SW480 (cell line): ENCODE measurements at regions not wholly inside any gene's neighbourhood (a gene's known extent, or its start where the extent isn't known, plus 50 kb on each side); places are given as distances from the start of the nearest gene placed in this dataset.
"Not testable (repeated sequence)": the region's sequence is repeated elsewhere in the genome, so short reads cannot be mapped to it uniquely, and the experiment has no call there.

ENCODE experiments used
- DNase-seq: peaks from one replicate; pipeline ENCODE4 v3.0.0-alpha.2; 2016; ENCODE audit warnings: low spot score

- no peak for DNase-seq
Observed at GRCh38 chr7:12827920-12828319, 140.5 kb downstream of the ARL4A start.

- no peak for DNase-seq
Observed at GRCh38 chr7:12831024-12831423, 143.6 kb downstream of the ARL4A start.

GRCh38 chr7:12833829-12834228, 146.4 kb downstream of the ARL4A start:
- DNase-seq: no peak

GRCh38 chr7:12834782-12835181, 147.3 kb downstream of the ARL4A start:
- no peak for DNase-seq

GRCh38 chr7:12839508-12840153, 152.2 kb downstream of the ARL4A start:
- DNase-seq: no peak

- DNase-seq: not testable (repeated sequence)
Observed at GRCh38 chr7:12844732-12845131, 157.3 kb downstream of the ARL4A start.

- DNase-seq: no peak
Observed at GRCh38 chr7:12847001-12847400, 159.6 kb downstream of the ARL4A start.

- DNase-seq: no peak
Observed at GRCh38 chr7:12851142-12851541, 163.7 kb downstream of the ARL4A start.

GRCh38 chr7:12851841-12852240, 164.4 kb downstream of the ARL4A start:
- DNase-seq: no peak

GRCh38 chr7:12855036-12855435, 167.6 kb downstream of the ARL4A start:
- no peak for DNase-seq

- DNase-seq: no peak
Observed at GRCh38 chr7:12859761-12860160, 172.3 kb downstream of the ARL4A start.

- DNase-seq: no peak
Observed at GRCh38 chr7:12861070-12861469, 173.6 kb downstream of the ARL4A start.

- no peak for DNase-seq
Observed at GRCh38 chr7:12862146-12862545, 174.7 kb downstream of the ARL4A start.

GRCh38 chr7:12864470-12865046, 177.1 kb downstream of the ARL4A start:
- DNase-seq: no peak

- no peak for DNase-seq
Observed at GRCh38 chr7:12865593-12865992, 178.2 kb downstream of the ARL4A start.

GRCh38 chr7:12866207-12866606, 178.8 kb downstream of the ARL4A start:
- DNase-seq: no peak

GRCh38 chr7:12868027-12868426, 180.6 kb downstream of the ARL4A start:
- DNase-seq: no peak

GRCh38 chr7:12870219-12870618, 182.8 kb downstream of the ARL4A start:
- no peak for DNase-seq

GRCh38 chr7:12872487-12872886, 185.1 kb downstream of the ARL4A start:
- DNase-seq: no peak

GRCh38 chr7:12873571-12873970, 186.1 kb downstream of the ARL4A start:
- DNase-seq: no peak

GRCh38 chr7:12879139-12879538, 191.7 kb downstream of the ARL4A start:
- no peak for DNase-seq

GRCh38 chr7:12881712-12882111, 194.3 kb downstream of the ARL4A start:
- no peak for DNase-seq

GRCh38 chr7:12882710-12883109, 195.3 kb downstream of the ARL4A start:
- no peak for DNase-seq

- DNase-seq: no peak
Observed at GRCh38 chr7:12884033-12884432, 196.6 kb downstream of the ARL4A start.
